ENCODE measurements at regions not wholly inside any gene's neighbourhood (a gene's known extent, or its start where the extent isn't known, plus 50 kb on each side); places are given as distances from the start of the nearest gene placed in this dataset.
A peak's percentile ranks its signal among the peaks of the same experiment; 100 is the strongest.

- CTCF ChIA-PET = no interaction called here
- no peak overlapping the region for H3K4me3 ChIP-seq (replicated peaks in 1 of 3; ENCODE audit: insufficient read depth in 1 of 3, low read depth in 1 of 3, low read length in 3 of 3)
- intact Hi-C loops (cut with micrococcal nuclease) = no loop called here
- H3K4me2 ChIP-seq (ENCODE audit: insufficient read depth, low read length) = no peak overlapping the region
- dilution Hi-C loops (cut with MboI; ENCODE audit: extremely low pct_ligation_motif_present, low sequenced_read_pairs) = no loop called here
- H4K20me1 ChIP-seq (replicated peaks; ENCODE audit: control insufficient read depth, extremely low read depth, insufficient read depth, low read length) = no peaks in the 10 kb centered on the region
- H3K9me1 ChIP-seq (replicated peaks; ENCODE audit: control insufficient read depth, extremely low read depth, insufficient read depth, low read length) = no peaks in the 10 kb centered on the region
- H3K36me3 ChIP-seq (ENCODE audit: control insufficient read depth in 2 of 2, extremely low read depth in 1 of 2, insufficient read depth in 2 of 2, low read length in 2 of 2) = no peaks in the 10 kb centered on the region
- no peak overlapping the region for H2AFZ ChIP-seq (ENCODE audit: low read depth, low read length)
- no peaks in the 10 kb centered on the region for H3K79me2 ChIP-seq (ENCODE audit: control insufficient read depth, insufficient read depth, low read length)
- BruUV-seq (replicated peaks) = no TSS peak
- H3K27ac ChIP-seq (ENCODE audit: insufficient read depth, low read depth, low read length) = no peak overlapping the region
- no peaks in the 10 kb centered on the region for H3K4me1 ChIP-seq (ENCODE audit: control insufficient read depth, extremely low read depth, insufficient read depth, low read length)
- TF ChIP-seq FOS (IDR thresholded peaks at IDR 0.05; ENCODE audit: borderline replicate concordance, insufficient read depth, low read length) (no peak), EZH2 (IDR thresholded peaks at IDR 0.05; ENCODE audit: borderline replicate concordance, low read depth, low read length, severe bottlenecking) (no peak), JUN (IDR thresholded peaks at IDR 0.05; ENCODE audit: borderline replicate concordance, insufficient read depth, insufficient read length, low read depth) (no peak), POLR2A (IDR thresholded peaks at IDR 0.05; ENCODE audit: low read depth, low read length) (no peak), MYC (IDR thresholded peaks at IDR 0.05; ENCODE audit: low read depth, low read length) (no peak), MAX (IDR thresholded peaks at IDR 0.05; ENCODE audit: insufficient read depth, insufficient read length) (peak; percentile 66), CTCF (IDR thresholded peaks at IDR 0.05; ENCODE audit: extremely low read depth in 1 of 2, insufficient read depth in 1 of 2, low read depth in 1 of 2, low read length in 2 of 2) (no peak), GATA2 (IDR thresholded peaks at IDR 0.05; ENCODE audit: insufficient read depth, insufficient read length, low read depth, low read length) (no peak)
- H3K27me3 ChIP-seq (ENCODE audit: control insufficient read depth in 2 of 2, insufficient read depth in 2 of 2, low read length in 2 of 2) = no peaks in the 10 kb centered on the region
- POLR2A ChIA-PET = no interaction called here
- no peak for FAIRE-seq
- DNase-seq (ENCODE audit: low read depth, low spot score) = no peak
- H3K9me3 ChIP-seq (replicated peaks; ENCODE audit: control insufficient read depth, insufficient read depth, low read length) = peaks cover 5% of the 10 kb centered on the region
- H3K9ac ChIP-seq (replicated peaks; ENCODE audit: extremely low read depth, insufficient read depth, low read length) = no peak overlapping the region
Observed at GRCh38 chr10:131656431-131656841, 244.4 kb upstream of the PPP2R2D start.
